ENCODE measurements at regions not wholly inside any gene's neighbourhood (a gene's known extent, or its start where the extent isn't known, plus 50 kb on each side); places are given as distances from the start of the nearest gene placed in this dataset.

GRCh38 chr4:27357283-27357682 lies 496.6 kb downstream of the STIM2 start:
- no peak for DNase-seq (ENCODE audit: insufficient read length, low spot score)
- TF ChIP-seq POLR2A (IDR thresholded peaks at IDR 0.05; ENCODE audit: low read depth, low read length) = no peak
- FAIRE-seq = no peak

GRCh38 chr4:27358269-27358668 lies 497.6 kb downstream of the STIM2 start:
- FAIRE-seq (no peak), DNase-seq (ENCODE audit: insufficient read length, low spot score) (no peak)
- TF ChIP-seq POLR2A (IDR thresholded peaks at IDR 0.05; ENCODE audit: low read depth, low read length) = no peak

- TF ChIP-seq POLR2A (IDR thresholded peaks at IDR 0.05; ENCODE audit: low read depth, low read length) = no peak
- FAIRE-seq = no peak
- no peak for DNase-seq (ENCODE audit: insufficient read length, low spot score)
Measured at GRCh38 chr4:27360131-27360530, 499.5 kb downstream of the STIM2 start.

- DNase-seq (ENCODE audit: insufficient read length, low spot score) (no peak), FAIRE-seq (no peak)
- no peak for TF ChIP-seq POLR2A (IDR thresholded peaks at IDR 0.05; ENCODE audit: low read depth, low read length)
Measured at GRCh38 chr4:27360790-27361267, 500.2 kb downstream of the STIM2 start.

GRCh38 chr4:27364509-27364908 lies 503.9 kb downstream of the STIM2 start:
- TF ChIP-seq POLR2A (IDR thresholded peaks at IDR 0.05; ENCODE audit: low read depth, low read length) = no peak
- FAIRE-seq (no peak), DNase-seq (ENCODE audit: insufficient read length, low spot score) (no peak)

- no peak for DNase-seq (ENCODE audit: insufficient read length, low spot score)
- no peak for FAIRE-seq
- no peak for TF ChIP-seq POLR2A (IDR thresholded peaks at IDR 0.05; ENCODE audit: low read depth, low read length)
Measured at GRCh38 chr4:27366104-27366823, 505.6 kb downstream of the STIM2 start.

- no peak for DNase-seq (ENCODE audit: insufficient read length, low spot score)
- no peak for TF ChIP-seq POLR2A (IDR thresholded peaks at IDR 0.05; ENCODE audit: low read depth, low read length)
- no peak for FAIRE-seq
Measured at GRCh38 chr4:27368781-27369180, 508.1 kb downstream of the STIM2 start.

- TF ChIP-seq POLR2A (IDR thresholded peaks at IDR 0.05; ENCODE audit: low read depth, low read length) = no peak
- DNase-seq (ENCODE audit: insufficient read length, low spot score) (no peak), FAIRE-seq (no peak)
Measured at GRCh38 chr4:27381815-27382214, 521.2 kb downstream of the STIM2 start.

- FAIRE-seq (no peak), DNase-seq (ENCODE audit: insufficient read length, low spot score) (no peak)
- TF ChIP-seq POLR2A (IDR thresholded peaks at IDR 0.05; ENCODE audit: low read depth, low read length) = no peak
Measured at GRCh38 chr4:27387711-27388110, 527.1 kb downstream of the STIM2 start.

GRCh38 chr4:27397886-27398285 lies 537.2 kb downstream of the STIM2 start:
- FAIRE-seq (no peak), DNase-seq (ENCODE audit: insufficient read length, low spot score) (no peak)
- TF ChIP-seq POLR2A (IDR thresholded peaks at IDR 0.05; ENCODE audit: low read depth, low read length) = no peak

GRCh38 chr4:27398631-27399310 lies 538.1 kb downstream of the STIM2 start:
- no peak for FAIRE-seq
- DNase-seq (ENCODE audit: insufficient read length, low spot score) = no peak
- no peak for TF ChIP-seq POLR2A (IDR thresholded peaks at IDR 0.05; ENCODE audit: low read depth, low read length)

GRCh38 chr4:27407616-27408015 lies 547.0 kb downstream of the STIM2 start:
- DNase-seq (ENCODE audit: insufficient read length, low spot score) (no peak), FAIRE-seq (no peak)
- TF ChIP-seq POLR2A (IDR thresholded peaks at IDR 0.05; ENCODE audit: low read depth, low read length) = no peak

- FAIRE-seq (no peak), DNase-seq (ENCODE audit: insufficient read length, low spot score) (no peak)
- TF ChIP-seq POLR2A (IDR thresholded peaks at IDR 0.05; ENCODE audit: low read depth, low read length) = no peak
Measured at GRCh38 chr4:27412613-27413012, 552.0 kb downstream of the STIM2 start.

GRCh38 chr4:27414887-27415731 lies 554.5 kb downstream of the STIM2 start:
- FAIRE-seq = no peak
- no peak for TF ChIP-seq POLR2A (IDR thresholded peaks at IDR 0.05; ENCODE audit: low read depth, low read length)
- DNase-seq (ENCODE audit: insufficient read length, low spot score) = no peak
